ENCODE measurements at regions not wholly inside any gene's neighbourhood (a gene's known extent, or its start where the extent isn't known, plus 50 kb on each side); places are given as distances from the start of the nearest gene placed in this dataset.

- Histone ChIP-seq H3F3A (ENCODE audit: insufficient read depth, low read depth) (no peaks in the 10 kb centered on the region; the same call in 1 of the 2 replicates), H3K4me2 (no peak overlapping the region), H3K27me3 (ENCODE audit: insufficient read depth, low read depth) (no peaks in the 10 kb centered on the region), H3K9me3 (ENCODE audit: insufficient read depth, low read depth) (no peaks in the 10 kb centered on the region), H3K4me3 (no peak overlapping the region), H4K20me1 (ENCODE audit: insufficient read depth) (no peaks in the 10 kb centered on the region), H3K9me2 (ENCODE audit: insufficient read depth) (no peaks in the 10 kb centered on the region), H3K36me3 (ENCODE audit: low read depth) (no peaks in the 10 kb centered on the region), H2AFZ (no peak overlapping the region), H3K79me2 (ENCODE audit: low read depth) (no peaks in the 10 kb centered on the region), H3K4me1 (replicated peaks; ENCODE audit: insufficient read depth) (no peaks in the 10 kb centered on the region; the same call in 1 of the 2 replicates), H3K27ac (no peak overlapping the region)
- POLR2A ChIA-PET (ENCODE audit: unreplicated experiment), result no interaction called here
- no peak for DNase-seq
- no peak for TF ChIP-seq CTCF (conservative IDR thresholded peaks at IDR 0.05)
- no peak for TF ChIP-seq EZH2 (IDR thresholded peaks at IDR 0.05; ENCODE audit: low read depth)
- no TSS peak for BruUV-seq (replicated peaks)
- CTCF ChIA-PET, result no interaction called here
- intact Hi-C loops (cut with micrococcal nuclease; ENCODE audit: unreplicated experiment), result no loop called here
Measured at GRCh38 chr20:19868441-19868840, 110.4 kb downstream of the RIN2 start.

GRCh38 chr20:19872001-19872400, 113.9 kb downstream of the RIN2 start:
- POLR2A ChIA-PET (ENCODE audit: unreplicated experiment), result no interaction called here
- no peak for DNase-seq
- Histone ChIP-seq H3K4me1 (replicated peaks; ENCODE audit: insufficient read depth) (no peaks in the 10 kb centered on the region), H3K27ac (no peak overlapping the region), H3K9me3 (ENCODE audit: insufficient read depth, low read depth) (no peaks in the 10 kb centered on the region), H2AFZ (no peak overlapping the region), H3K9me2 (ENCODE audit: insufficient read depth) (no peaks in the 10 kb centered on the region), H3K4me3 (no peak overlapping the region), H3F3A (ENCODE audit: insufficient read depth, low read depth) (no peaks in the 10 kb centered on the region), H4K20me1 (ENCODE audit: insufficient read depth) (no peaks in the 10 kb centered on the region), H3K27me3 (ENCODE audit: insufficient read depth, low read depth) (no peaks in the 10 kb centered on the region), H3K79me2 (ENCODE audit: low read depth) (no peaks in the 10 kb centered on the region), H3K4me2 (no peak overlapping the region), H3K36me3 (ENCODE audit: low read depth) (no peaks in the 10 kb centered on the region)
- TF ChIP-seq EZH2 (IDR thresholded peaks at IDR 0.05; ENCODE audit: low read depth), result no peak
- TF ChIP-seq CTCF (conservative IDR thresholded peaks at IDR 0.05), result no peak
- no TSS peak for BruUV-seq (replicated peaks)
- CTCF ChIA-PET, result no interaction called here
- intact Hi-C loops (cut with micrococcal nuclease; ENCODE audit: unreplicated experiment), result no loop called here

- H3K4me1 ChIP-seq (replicated peaks; ENCODE audit: insufficient read depth), result no peaks in the 10 kb centered on the region
- H3K4me2 ChIP-seq, result no peak overlapping the region
- TF ChIP-seq EZH2 (IDR thresholded peaks at IDR 0.05; ENCODE audit: low read depth) (no peak), CTCF (conservative IDR thresholded peaks at IDR 0.05) (no peak)
- no peaks in the 10 kb centered on the region for H3K79me2 ChIP-seq (ENCODE audit: low read depth)
- BruUV-seq (replicated peaks), result no TSS peak
- no peak for DNase-seq
- no peaks in the 10 kb centered on the region for H3K9me3 ChIP-seq (ENCODE audit: insufficient read depth, low read depth)
- ChIA-PET CTCF (no interaction called here), POLR2A (ENCODE audit: unreplicated experiment) (no interaction called here)
- H2AFZ ChIP-seq, result no peak overlapping the region
- H4K20me1 ChIP-seq (ENCODE audit: insufficient read depth), result no peaks in the 10 kb centered on the region
- no peaks in the 10 kb centered on the region for H3K36me3 ChIP-seq (ENCODE audit: low read depth)
- no peak overlapping the region for H3K27ac ChIP-seq
- H3K9me2 ChIP-seq (ENCODE audit: insufficient read depth), result no peaks in the 10 kb centered on the region
- intact Hi-C loops (cut with micrococcal nuclease; ENCODE audit: unreplicated experiment), result no loop called here
- H3K4me3 ChIP-seq, result no peak overlapping the region
- H3F3A ChIP-seq (ENCODE audit: insufficient read depth, low read depth), result peaks cover 4% of the 10 kb centered on the region; the same call in 1 of the 2 replicates
- no peaks in the 10 kb centered on the region for H3K27me3 ChIP-seq (ENCODE audit: insufficient read depth, low read depth)
Measured at GRCh38 chr20:19874040-19874727, 116.1 kb downstream of the RIN2 start.
